Lower leg skin (tissue), 3 donors: ENCODE measurements at regions not wholly inside any gene's neighbourhood (a gene's known extent, or its start where the extent isn't known, plus 50 kb on each side); places are given as distances from the start of the nearest gene placed in this dataset.
"Not testable (repeated sequence)": the region's sequence is repeated elsewhere in the genome, so short reads cannot be mapped to it uniquely, and the experiment has no call there.

Experiments
- POLR2A ChIP-seq, 2 donors: fragments of 450-650 bp; IDR thresholded peaks; one replicate each; pipeline ENCODE4 v1.6.1; 2016 to 2017; ENCODE audit warnings: antibody characterized with exemption in 2 of 2, mild to moderate bottlenecking in 1 of 2, moderate library complexity in 1 of 2
- TF ChIP-seq, protein P1 (sequence below), 3 donors: fragments of 450-650 bp; IDR thresholded peaks; one replicate each; pipeline ENCODE4 v1.5.1; 2016; ENCODE audit warnings: antibody characterized with exemption in 3 of 3, mild to moderate bottlenecking in 3 of 3, moderate library complexity in 2 of 3

GRCh38 chr16:32066016-32066651 lies 187.0 kb upstream of the TP53TG3D start:
- TF ChIP-seq, protein P1, sequence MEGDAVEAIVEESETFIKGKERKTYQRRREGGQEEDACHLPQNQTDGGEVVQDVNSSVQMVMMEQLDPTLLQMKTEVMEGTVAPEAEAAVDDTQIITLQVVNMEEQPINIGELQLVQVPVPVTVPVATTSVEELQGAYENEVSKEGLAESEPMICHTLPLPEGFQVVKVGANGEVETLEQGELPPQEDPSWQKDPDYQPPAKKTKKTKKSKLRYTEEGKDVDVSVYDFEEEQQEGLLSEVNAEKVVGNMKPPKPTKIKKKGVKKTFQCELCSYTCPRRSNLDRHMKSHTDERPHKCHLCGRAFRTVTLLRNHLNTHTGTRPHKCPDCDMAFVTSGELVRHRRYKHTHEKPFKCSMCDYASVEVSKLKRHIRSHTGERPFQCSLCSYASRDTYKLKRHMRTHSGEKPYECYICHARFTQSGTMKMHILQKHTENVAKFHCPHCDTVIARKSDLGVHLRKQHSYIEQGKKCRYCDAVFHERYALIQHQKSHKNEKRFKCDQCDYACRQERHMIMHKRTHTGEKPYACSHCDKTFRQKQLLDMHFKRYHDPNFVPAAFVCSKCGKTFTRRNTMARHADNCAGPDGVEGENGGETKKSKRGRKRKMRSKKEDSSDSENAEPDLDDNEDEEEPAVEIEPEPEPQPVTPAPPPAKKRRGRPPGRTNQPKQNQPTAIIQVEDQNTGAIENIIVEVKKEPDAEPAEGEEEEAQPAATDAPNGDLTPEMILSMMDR (IDR thresholded peaks at IDR 0.05), result not testable (repeated sequence)
- TF ChIP-seq POLR2A (IDR thresholded peaks at IDR 0.05), result not testable (repeated sequence)
